HG03196 (cell line): ENCODE measurements at regions not wholly inside any gene's neighbourhood (a gene's known extent, or its start where the extent isn't known, plus 50 kb on each side); places are given as distances from the start of the nearest gene placed in this dataset.
"Not testable (repeated sequence)": the region's sequence is repeated elsewhere in the genome, so short reads cannot be mapped to it uniquely, and the experiment has no call there.

ENCODE experiments used
- ATAC-seq: cut with Tn5 transposase; IDR thresholded peaks from one replicate; pipeline ENCODE4 v1.9.1; 2021; ENCODE audit not compliant: unreplicated experiment

- no peak for ATAC-seq
These were observed 526.0 kb upstream of the ADGRL4 start for GRCh38 chr1:79532555-79532954.

GRCh38 chr1:79531790-79532189 lies 525.3 kb upstream of the ADGRL4 start:
- no peak for ATAC-seq

GRCh38 chr1:79530476-79530875 lies 523.9 kb upstream of the ADGRL4 start:
- ATAC-seq: no peak

- no peak for ATAC-seq
These were observed 523.5 kb upstream of the ADGRL4 start for GRCh38 chr1:79530055-79530454.

- no peak for ATAC-seq
These were observed 517.6 kb upstream of the ADGRL4 start for GRCh38 chr1:79524126-79524525.

GRCh38 chr1:79519084-79519760 lies 512.7 kb upstream of the ADGRL4 start:
- ATAC-seq: no peak

- no peak for ATAC-seq
These were observed 511.1 kb upstream of the ADGRL4 start for GRCh38 chr1:79517470-79518224.

GRCh38 chr1:79507770-79508169 lies 501.2 kb upstream of the ADGRL4 start:
- no peak for ATAC-seq

- ATAC-seq: no peak
These were observed 494.6 kb upstream of the ADGRL4 start for GRCh38 chr1:79501153-79501552.

- no peak for ATAC-seq
These were observed 493.0 kb upstream of the ADGRL4 start for GRCh38 chr1:79499541-79499940.

GRCh38 chr1:79497193-79497773 lies 490.8 kb upstream of the ADGRL4 start:
- ATAC-seq: peak; percentile 69

GRCh38 chr1:79496129-79496528 lies 489.6 kb upstream of the ADGRL4 start:
- ATAC-seq: no peak

- not testable (repeated sequence) for ATAC-seq
These were observed 487.2 kb upstream of the ADGRL4 start for GRCh38 chr1:79493702-79494101.

- not testable (repeated sequence) for ATAC-seq
These were observed 482.1 kb upstream of the ADGRL4 start for GRCh38 chr1:79488572-79489121.

- ATAC-seq: no peak
These were observed 472.3 kb upstream of the ADGRL4 start for GRCh38 chr1:79478728-79479373.

GRCh38 chr1:79478160-79478559 lies 471.6 kb upstream of the ADGRL4 start:
- ATAC-seq: no peak

GRCh38 chr1:79472067-79472656 lies 465.6 kb upstream of the ADGRL4 start:
- ATAC-seq: peak; percentile 75

GRCh38 chr1:79469139-79469538 lies 462.6 kb upstream of the ADGRL4 start:
- ATAC-seq: no peak

- ATAC-seq: peak; percentile 99
These were observed 454.4 kb upstream of the ADGRL4 start for GRCh38 chr1:79460773-79461436.

- ATAC-seq: no peak
These were observed 451.2 kb upstream of the ADGRL4 start for GRCh38 chr1:79457562-79458224.
